CD4-positive, CD25-positive, alpha-beta regulatory T cell (primary cell): ENCODE measurements at regions not wholly inside any gene's neighbourhood (a gene's known extent, or its start where the extent isn't known, plus 50 kb on each side); places are given as distances from the start of the nearest gene placed in this dataset.
A peak's percentile ranks its signal among the peaks of the same experiment; 100 is the strongest.

Source experiments
- ATAC-seq, 2 donors: fragments of 150-1000 bp; cut with Tn5 transposase; one replicate each; pipeline ENCODE4 v1.10.0; 2021; ENCODE audit warnings: low read depth in 2 of 2, moderate number of reproducible peaks in 2 of 2, moderate library complexity in 1 of 2
- DNase-seq, 3 donors: peaks; one replicate each; pipeline versions ENCODE4 v3.0.0 to v3.0.0-alpha.2; 2012 to 2022; ENCODE audit warnings: mixed read lengths in 1 of 3
- H3K27ac ChIP-seq: one replicate; pipeline ENCODE4 v1.7.0; 2013; ENCODE audit warnings: mild to moderate bottlenecking, low read length; ENCODE audit not compliant: insufficient read depth, poor library complexity, severe bottlenecking
- H3K27me3 ChIP-seq: one replicate; pipeline ENCODE4 v1.7.0; 2013; ENCODE audit warnings: low read length; ENCODE audit not compliant: control insufficient read depth, insufficient read depth
- H3K36me3 ChIP-seq: one replicate; pipeline ENCODE4 v1.7.0; 2013; ENCODE audit warnings: mild to moderate bottlenecking, low read length, moderate library complexity; ENCODE audit not compliant: control insufficient read depth, insufficient read depth
- H3K4me1 ChIP-seq: 2 replicates; pipeline ENCODE4 v1.7.0; 2013; ENCODE audit warnings: mild to moderate bottlenecking, low read length; ENCODE audit not compliant: insufficient read depth, control insufficient read depth, poor library complexity, severe bottlenecking
- H3K4me3 ChIP-seq: one replicate; pipeline ENCODE4 v1.7.0; 2013; ENCODE audit warnings: low read depth, mild to moderate bottlenecking, low read length, moderate library complexity
- H3K9me3 ChIP-seq, 2 experiments: 1 replicate in 1 of 2; 2 replicates in 1 of 2; pipeline ENCODE4 v1.7.0; 2013; ENCODE audit warnings: low read length in 2 of 2, mild to moderate bottlenecking in 1 of 2, moderate library complexity in 1 of 2; ENCODE audit not compliant: control insufficient read depth in 2 of 2
- H3K27ac Mint-ChIP-seq, 3 donors: one replicate each; pipeline ENCODE4 v1.8.0; 2020 to 2022; ENCODE audit warnings: mild to moderate bottlenecking in 3 of 3, mixed read lengths in 3 of 3, moderate library complexity in 2 of 3
- H3K27me3 Mint-ChIP-seq: one replicate; pipeline ENCODE4 v1.8.0; 2022; ENCODE audit warnings: mild to moderate bottlenecking, mixed read lengths
- H3K36me3 Mint-ChIP-seq: one replicate; pipeline ENCODE4 v1.8.0; 2020; ENCODE audit warnings: mixed read lengths
- H3K4me1 Mint-ChIP-seq, 4 donors: one replicate each; pipeline ENCODE4 v1.8.0; 2020 to 2022; ENCODE audit warnings: mixed read lengths in 4 of 4, mild to moderate bottlenecking in 1 of 4
- H3K4me3 Mint-ChIP-seq, 4 donors: one replicate each; pipeline ENCODE4 v1.8.0; 2020 to 2022; ENCODE audit warnings: mild to moderate bottlenecking in 4 of 4, mixed read lengths in 4 of 4, moderate library complexity in 3 of 4
- H3K9me3 Mint-ChIP-seq, 7 donors: one replicate each; pipeline ENCODE4 v1.8.0; 2020 to 2022; ENCODE audit warnings: mixed read lengths in 7 of 7, mild to moderate bottlenecking in 3 of 7, moderate library complexity in 2 of 7

- H3K27ac Mint-ChIP-seq, result no peak overlapping the region
- H3K4me1 Mint-ChIP-seq, result no peaks in the 10 kb centered on the region
- H3K4me3 ChIP-seq, result no peak overlapping the region
- no peaks in the 10 kb centered on the region for H3K9me3 Mint-ChIP-seq
- no peak overlapping the region for H3K4me3 Mint-ChIP-seq
- no peak for DNase-seq
- no peaks in the 10 kb centered on the region for H3K36me3 Mint-ChIP-seq
- H3K36me3 ChIP-seq, result no peaks in the 10 kb centered on the region
- no peaks in the 10 kb centered on the region for H3K4me1 ChIP-seq
- ATAC-seq, result no peak
- no peaks in the 10 kb centered on the region for H3K9me3 ChIP-seq
- H3K27ac ChIP-seq, result no peak overlapping the region
- H3K27me3 ChIP-seq, result peaks cover 3% of the 10 kb centered on the region
- H3K27me3 Mint-ChIP-seq, result peaks cover 8% of the 10 kb centered on the region
These were observed 51.5 kb upstream of the TMEM200A start for GRCh38 chr6:130314271-130314670.

DNA sequence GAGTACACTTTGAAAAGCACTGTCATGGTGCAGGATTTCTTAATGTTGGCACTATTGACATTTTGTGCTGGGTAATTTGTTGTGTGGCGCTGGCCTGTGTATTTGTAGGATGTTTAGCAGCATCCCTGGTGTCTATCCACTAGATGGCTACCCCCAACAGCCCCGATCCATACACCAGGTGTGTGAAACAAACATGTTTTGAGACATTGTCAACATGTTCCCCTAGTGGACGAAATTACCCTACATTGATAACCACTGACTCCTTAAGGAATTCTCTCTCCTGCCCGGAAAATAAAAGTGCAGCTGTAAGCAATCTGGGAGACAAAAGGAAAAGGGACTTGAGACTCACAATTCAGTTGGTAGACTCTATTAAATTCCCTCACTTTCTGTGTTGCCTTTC, 52.6 kb upstream of the TMEM200A start:
- ATAC-seq, result no peak
- no peaks in the 10 kb centered on the region for H3K27me3 Mint-ChIP-seq

GRCh38 chr6:130309028-130309427, 56.8 kb upstream of the TMEM200A start:
- Histone ChIP-seq H3K4me1 (no peaks in the 10 kb centered on the region), H3K9me3 (no peaks in the 10 kb centered on the region), H3K27me3 (peaks cover 3% of the 10 kb centered on the region), H3K36me3 (no peaks in the 10 kb centered on the region), H3K27ac (no peak overlapping the region), H3K4me3 (no peak overlapping the region)
- Mint-ChIP-seq H3K36me3 (no peaks in the 10 kb centered on the region), H3K4me1 (no peaks in the 10 kb centered on the region), H3K27me3 (peaks cover 5% of the 10 kb centered on the region), H3K9me3 (peaks cover 0 to 1% (median 0%) of the 10 kb centered on the region in 7 donors), H3K27ac (no peak overlapping the region), H3K4me3 (no peak overlapping the region)
- ATAC-seq (no peak), DNase-seq (no peak)

More for the DNA sequence above, 52.6 kb upstream of the TMEM200A start:
- Histone ChIP-seq H3K4me1 (no peaks in the 10 kb centered on the region), H3K9me3 (no peaks in the 10 kb centered on the region), H3K4me3 (no peak overlapping the region), H3K27me3 (peaks cover 3% of the 10 kb centered on the region), H3K27ac (no peak overlapping the region), H3K36me3 (no peaks in the 10 kb centered on the region)
- H3K4me1 Mint-ChIP-seq, result no peaks in the 10 kb centered on the region
- no peaks in the 10 kb centered on the region for H3K36me3 Mint-ChIP-seq
- H3K9me3 Mint-ChIP-seq, result no peaks in the 10 kb centered on the region
- no peak for DNase-seq
- H3K4me3 Mint-ChIP-seq, result no peak overlapping the region
- H3K27ac Mint-ChIP-seq, result no peak overlapping the region

DNA sequence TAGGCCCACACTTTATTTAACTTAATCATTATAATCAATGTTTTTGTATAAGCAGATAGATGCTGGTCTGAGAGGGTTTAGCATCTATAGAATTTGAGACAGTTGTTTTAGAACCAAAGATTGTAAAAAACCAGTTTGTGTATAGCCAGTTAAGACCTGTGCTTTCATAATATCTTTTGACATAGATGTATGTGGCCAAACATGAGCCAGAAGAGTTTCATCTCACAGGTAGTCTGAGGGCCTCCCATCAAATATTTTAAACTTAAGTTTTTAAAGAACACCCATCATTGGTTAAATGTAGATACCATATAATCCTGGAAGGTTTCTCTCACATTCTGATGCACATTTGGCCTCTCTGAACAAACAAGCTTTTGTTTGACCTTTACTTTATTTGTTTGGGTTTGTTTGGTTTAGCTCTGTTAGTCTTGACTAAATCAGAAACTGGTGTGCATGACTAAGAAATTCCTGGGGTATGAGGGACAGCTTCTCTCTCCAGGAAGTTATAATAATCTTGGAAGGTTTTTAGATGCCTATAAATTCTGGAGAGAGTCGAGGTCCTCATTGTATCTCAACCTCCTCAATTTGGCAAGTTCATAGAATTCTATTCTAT, 58.0 kb upstream of the TMEM200A start:
- no peaks in the 10 kb centered on the region for H3K4me1 ChIP-seq
- H3K4me1 Mint-ChIP-seq, result no peaks in the 10 kb centered on the region

DNA sequence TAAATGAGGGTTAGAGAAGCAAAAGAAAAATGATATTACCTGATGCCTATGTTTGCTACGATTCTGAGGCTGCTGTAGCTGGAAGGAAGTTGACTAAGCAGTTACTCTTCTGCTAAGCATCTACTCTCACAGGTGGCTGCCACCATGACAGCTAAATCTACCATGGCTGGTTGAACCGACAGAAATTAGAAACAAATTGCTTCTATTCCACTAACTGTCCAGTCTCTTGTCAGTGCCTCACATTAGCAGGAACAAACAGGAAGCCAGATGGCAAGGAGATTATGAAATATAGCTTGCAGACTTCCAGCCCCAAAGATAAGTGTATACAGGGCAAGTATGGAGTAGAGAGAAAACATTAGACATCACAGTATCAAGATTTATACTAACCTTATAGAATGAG, 59.4 kb upstream of the TMEM200A start:
- DNase-seq (no peak), ATAC-seq (no peak)
- no peak overlapping the region for H3K4me3 ChIP-seq
- H3K9me3 Mint-ChIP-seq, result peaks cover 0 to 3% (median 0%) of the 10 kb centered on the region in 7 donors
- H3K9me3 ChIP-seq, result no peaks in the 10 kb centered on the region
- H3K27me3 Mint-ChIP-seq, result peaks cover 5% of the 10 kb centered on the region
- no peaks in the 10 kb centered on the region for H3K4me1 Mint-ChIP-seq
- H3K27ac ChIP-seq, result no peak overlapping the region
- peaks cover 3% of the 10 kb centered on the region for H3K27me3 ChIP-seq
- no peak overlapping the region for H3K4me3 Mint-ChIP-seq
- no peaks in the 10 kb centered on the region for H3K36me3 Mint-ChIP-seq
- H3K36me3 ChIP-seq, result no peaks in the 10 kb centered on the region
- H3K27ac Mint-ChIP-seq, result no peak overlapping the region
- H3K4me1 ChIP-seq, result no peaks in the 10 kb centered on the region

More for the DNA sequence above, 58.0 kb upstream of the TMEM200A start:
- H3K36me3 ChIP-seq, result no peaks in the 10 kb centered on the region
- H3K27me3 ChIP-seq, result peaks cover 3% of the 10 kb centered on the region
- ATAC-seq (no peak), DNase-seq (no peak)
- Mint-ChIP-seq H3K36me3 (no peaks in the 10 kb centered on the region), H3K9me3 (peaks cover 0 to 1% (median 0%) of the 10 kb centered on the region in 7 donors), H3K27ac (no peak overlapping the region), H3K4me3 (no peak overlapping the region), H3K27me3 (peaks cover 5% of the 10 kb centered on the region)
- H3K4me3 ChIP-seq, result no peak overlapping the region
- H3K9me3 ChIP-seq, result no peaks in the 10 kb centered on the region
- no peak overlapping the region for H3K27ac ChIP-seq

GRCh38 chr6:130303431-130303830, 62.4 kb upstream of the TMEM200A start:
- Histone ChIP-seq H3K36me3 (no peaks in the 10 kb centered on the region), H3K27ac (no peak overlapping the region), H3K4me1 (no peaks in the 10 kb centered on the region), H3K27me3 (peaks cover under 1% of the 10 kb centered on the region), H3K9me3 (no peaks in the 10 kb centered on the region), H3K4me3 (no peak overlapping the region)
- H3K4me1 Mint-ChIP-seq, result no peaks in the 10 kb centered on the region
- H3K36me3 Mint-ChIP-seq, result no peaks in the 10 kb centered on the region
- H3K27me3 Mint-ChIP-seq, result peaks cover 16% of the 10 kb centered on the region
- peaks cover 0 to 7% (median 0%) of the 10 kb centered on the region in 7 donors for H3K9me3 Mint-ChIP-seq
- ATAC-seq (no peak), DNase-seq (no peak)
- no peak overlapping the region for H3K27ac Mint-ChIP-seq
- H3K4me3 Mint-ChIP-seq, result no peak overlapping the region

DNA sequence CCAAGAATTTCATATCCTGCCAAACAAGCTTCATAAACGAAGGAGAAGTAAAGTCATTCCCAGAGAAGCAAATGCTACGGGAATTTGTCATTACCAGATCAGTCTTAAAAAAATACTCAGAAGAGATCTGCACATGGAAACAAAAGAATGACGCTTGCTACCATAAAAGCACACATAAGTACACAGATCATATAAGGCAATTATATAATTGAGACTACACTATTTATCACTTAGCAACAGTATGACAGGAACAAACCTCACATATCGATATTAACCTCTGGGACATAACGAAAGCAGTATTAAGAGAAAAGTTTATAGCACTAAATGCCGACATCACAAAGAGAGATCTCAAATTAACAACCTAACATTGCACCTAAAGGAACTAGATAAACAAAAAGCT, 67.6 kb upstream of the TMEM200A start:
- H3K27me3 Mint-ChIP-seq, result peaks cover 24% of the 10 kb centered on the region

DNA sequence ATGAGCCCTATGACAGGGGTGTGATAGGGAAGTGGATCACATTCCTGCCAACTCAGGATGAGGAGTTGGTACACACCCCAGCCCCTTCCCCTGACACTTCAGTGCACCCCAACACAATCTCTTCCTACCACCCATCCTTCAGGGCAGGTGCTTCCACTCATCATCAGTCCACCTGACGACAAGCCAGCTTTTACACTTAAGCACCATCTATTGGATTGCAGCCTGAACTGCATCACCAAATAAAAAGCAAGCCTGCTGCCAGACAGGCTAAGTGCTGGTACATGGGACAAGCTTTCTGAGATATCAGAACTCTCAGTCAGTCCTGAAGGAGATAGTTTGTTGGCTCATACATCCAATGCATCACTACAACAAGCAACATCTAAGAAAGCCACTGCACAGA, 69.0 kb upstream of the TMEM200A start:
- DNase-seq (peak in 1 of 3 donors; percentile 50), ATAC-seq (no peak)
- H3K36me3 ChIP-seq, result no peaks in the 10 kb centered on the region
- H3K9me3 ChIP-seq, result no peaks in the 10 kb centered on the region
- Mint-ChIP-seq H3K27me3 (peaks cover 24% of the 10 kb centered on the region), H3K4me1 (no peaks in the 10 kb centered on the region), H3K27ac (no peak overlapping the region), H3K9me3 (peaks cover 0 to 14% (median 1%) of the 10 kb centered on the region in 7 donors), H3K4me3 (no peak overlapping the region), H3K36me3 (peaks cover 4% of the 10 kb centered on the region)
- no peak overlapping the region for H3K4me3 ChIP-seq
- no peaks in the 10 kb centered on the region for H3K4me1 ChIP-seq
- H3K27ac ChIP-seq, result no peak overlapping the region
- peaks cover 9% of the 10 kb centered on the region for H3K27me3 ChIP-seq

More for the DNA sequence above, 67.6 kb upstream of the TMEM200A start:
- H3K27ac Mint-ChIP-seq, result no peak overlapping the region
- no peak for ATAC-seq
- Histone ChIP-seq H3K27me3 (peaks cover 9% of the 10 kb centered on the region), H3K9me3 (no peaks in the 10 kb centered on the region), H3K36me3 (no peaks in the 10 kb centered on the region), H3K4me3 (no peak overlapping the region), H3K4me1 (no peaks in the 10 kb centered on the region), H3K27ac (no peak overlapping the region)
- peaks cover 0 to 14% (median 3%) of the 10 kb centered on the region in 7 donors for H3K9me3 Mint-ChIP-seq
- no peak for DNase-seq
- no peaks in the 10 kb centered on the region for H3K4me1 Mint-ChIP-seq
- H3K36me3 Mint-ChIP-seq, result peaks cover 4% of the 10 kb centered on the region
- no peak overlapping the region for H3K4me3 Mint-ChIP-seq
